ENCODE measurements at regions not wholly inside any gene's neighbourhood (a gene's known extent, or its start where the extent isn't known, plus 50 kb on each side); places are given as distances from the start of the nearest gene placed in this dataset.
A peak's percentile ranks its signal among the peaks of the same experiment; 100 is the strongest.

DNA sequence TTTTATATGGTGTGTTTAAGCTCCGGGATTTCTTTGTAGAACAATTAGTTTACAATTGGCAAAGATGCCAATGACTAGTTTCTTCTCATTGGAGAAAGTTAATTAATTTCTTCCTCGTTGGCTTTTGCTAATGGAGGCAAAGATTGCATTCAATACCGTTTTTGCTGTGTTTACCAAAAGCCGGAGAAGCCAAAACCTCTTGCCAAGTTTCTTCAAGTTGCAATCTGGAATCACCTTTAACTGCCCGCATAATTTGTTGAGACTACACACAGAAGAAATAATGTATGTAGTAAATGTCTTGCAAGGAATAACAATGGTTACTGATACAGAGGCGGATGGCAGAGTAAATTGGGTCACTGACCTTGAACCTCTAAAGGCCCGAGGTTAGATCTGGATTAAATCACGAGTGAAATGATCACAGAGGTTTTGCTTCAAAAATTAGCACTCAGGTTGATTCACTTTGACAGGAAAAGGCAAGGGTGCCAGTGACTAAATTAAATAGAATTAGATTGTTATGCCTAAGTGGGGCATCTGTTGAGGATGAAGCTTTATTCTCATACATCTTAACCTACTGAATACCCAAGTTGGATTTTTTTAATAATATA is 732.1 kb upstream of the NR2F2 start:
- H3K4me3 Mint-ChIP-seq: no peak overlapping the region
- H3K27ac Mint-ChIP-seq: no peak overlapping the region
- H3K36me3 Mint-ChIP-seq (ENCODE audit: low read depth): no peaks in the 10 kb centered on the region
- no peak for DNase-seq
- no peaks in the 10 kb centered on the region for H3K4me1 Mint-ChIP-seq (ENCODE audit: low read depth)
- no peaks in the 10 kb centered on the region for H3K9me3 Mint-ChIP-seq
- H3K27me3 Mint-ChIP-seq: peaks cover 9% of the 10 kb centered on the region

DNA sequence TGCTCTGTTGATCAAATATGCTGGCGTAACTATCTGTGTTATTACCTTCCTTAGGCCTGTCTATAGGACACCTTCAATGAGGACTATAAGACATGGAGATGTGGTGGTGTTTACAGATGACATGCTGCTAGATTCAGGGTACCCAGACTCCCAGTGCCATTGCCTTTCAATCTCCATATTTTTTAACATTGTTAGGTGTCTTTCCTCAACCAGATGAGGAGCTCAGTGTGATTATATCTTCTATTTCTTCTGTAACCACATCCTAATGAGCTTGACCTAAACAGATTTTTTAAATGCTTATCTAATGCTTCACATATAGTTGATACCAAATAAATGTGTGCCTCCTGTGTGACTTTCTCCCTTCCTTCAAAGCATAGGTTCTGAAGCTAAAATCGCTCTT is 730.1 kb upstream of the NR2F2 start:
- no peaks in the 10 kb centered on the region for H3K4me1 Mint-ChIP-seq (ENCODE audit: low read depth)
- H3K9me3 Mint-ChIP-seq: no peaks in the 10 kb centered on the region
- no peak overlapping the region for H3K4me3 Mint-ChIP-seq
- H3K36me3 Mint-ChIP-seq (ENCODE audit: low read depth): no peaks in the 10 kb centered on the region
- DNase-seq: no peak
- H3K27me3 Mint-ChIP-seq: peaks cover 8% of the 10 kb centered on the region
- no peak overlapping the region for H3K27ac Mint-ChIP-seq

DNA sequence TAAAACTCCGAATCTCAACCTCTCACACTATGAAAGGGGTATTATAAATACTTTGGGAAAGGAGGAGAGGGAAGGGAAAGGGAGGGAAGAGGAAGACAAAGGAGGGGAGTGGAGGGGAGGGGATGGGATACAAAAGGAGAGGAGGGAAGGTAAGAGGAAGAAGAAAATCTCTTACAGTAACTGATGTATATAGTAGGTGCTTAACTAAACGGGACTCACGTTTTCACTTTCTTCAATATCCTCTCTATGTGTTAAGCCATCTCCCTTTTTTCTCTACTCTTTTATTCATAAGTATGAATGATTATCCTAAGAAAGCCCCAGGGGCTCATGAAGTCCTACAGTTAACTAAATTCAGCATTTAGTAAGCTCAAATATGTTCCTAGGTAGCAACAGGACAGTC is 729.6 kb upstream of the NR2F2 start:
- Mint-ChIP-seq H3K27ac (no peak overlapping the region), H3K36me3 (ENCODE audit: low read depth) (no peaks in the 10 kb centered on the region), H3K4me1 (ENCODE audit: low read depth) (no peaks in the 10 kb centered on the region), H3K27me3 (peaks cover 3% of the 10 kb centered on the region), H3K4me3 (no peak overlapping the region), H3K9me3 (no peaks in the 10 kb centered on the region)
- DNase-seq: no peak

- no peaks in the 10 kb centered on the region for H3K4me1 Mint-ChIP-seq (ENCODE audit: low read depth)
These were observed 729.0 kb upstream of the NR2F2 start for GRCh38 chr15:95601525-95601924.

GRCh38 chr15:95603802-95604201 is 726.7 kb upstream of the NR2F2 start:
- Mint-ChIP-seq H3K9me3 (no peaks in the 10 kb centered on the region), H3K27ac (no peak overlapping the region), H3K4me3 (no peak overlapping the region), H3K4me1 (ENCODE audit: low read depth) (no peaks in the 10 kb centered on the region), H3K27me3 (peaks cover 3% of the 10 kb centered on the region), H3K36me3 (ENCODE audit: low read depth) (no peaks in the 10 kb centered on the region)
- no peak for DNase-seq

More at GRCh38 chr15:95601525-95601924, 729.0 kb upstream of the NR2F2 start:
- Mint-ChIP-seq H3K9me3 (no peaks in the 10 kb centered on the region), H3K27me3 (peaks cover 3% of the 10 kb centered on the region), H3K36me3 (ENCODE audit: low read depth) (no peaks in the 10 kb centered on the region), H3K27ac (no peak overlapping the region), H3K4me3 (no peak overlapping the region)
- DNase-seq: no peak

- no peaks in the 10 kb centered on the region for H3K36me3 Mint-ChIP-seq (ENCODE audit: low read depth)
- DNase-seq: no peak
- H3K27ac Mint-ChIP-seq: no peak overlapping the region
- no peaks in the 10 kb centered on the region for H3K9me3 Mint-ChIP-seq
- H3K4me3 Mint-ChIP-seq: no peak overlapping the region
- no peaks in the 10 kb centered on the region for H3K4me1 Mint-ChIP-seq (ENCODE audit: low read depth)
- H3K27me3 Mint-ChIP-seq: peaks cover 3% of the 10 kb centered on the region
These were observed 725.9 kb upstream of the NR2F2 start for GRCh38 chr15:95604634-95605036.

- Mint-ChIP-seq H3K9me3 (no peaks in the 10 kb centered on the region), H3K4me1 (ENCODE audit: low read depth) (no peaks in the 10 kb centered on the region), H3K27ac (no peak overlapping the region), H3K36me3 (ENCODE audit: low read depth) (no peaks in the 10 kb centered on the region), H3K27me3 (peaks cover 3% of the 10 kb centered on the region), H3K4me3 (no peak overlapping the region)
- DNase-seq: no peak
These were observed 725.4 kb upstream of the NR2F2 start for GRCh38 chr15:95605098-95605497.

DNA sequence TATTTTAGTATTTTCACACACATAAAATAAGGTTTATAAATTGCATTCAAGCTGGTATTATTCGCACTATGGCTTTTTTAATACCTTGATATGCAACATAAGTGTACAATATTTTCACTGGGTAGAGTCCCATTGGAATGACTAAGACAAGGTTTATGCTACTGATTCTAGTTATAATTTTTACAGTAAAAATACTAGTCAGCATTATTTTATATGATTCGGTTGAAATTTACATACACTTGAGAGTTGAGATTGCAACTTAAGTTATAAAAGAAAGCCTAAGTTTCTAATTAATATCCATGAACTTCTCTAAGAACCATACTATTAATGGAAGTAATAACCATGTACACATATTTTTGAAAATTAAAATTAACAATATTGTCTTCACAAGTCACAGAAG is 723.9 kb upstream of the NR2F2 start:
- peaks cover 3% of the 10 kb centered on the region for H3K27me3 Mint-ChIP-seq
- no peaks in the 10 kb centered on the region for H3K4me1 Mint-ChIP-seq (ENCODE audit: low read depth)
- no peak for DNase-seq
- no peak overlapping the region for H3K27ac Mint-ChIP-seq
- H3K36me3 Mint-ChIP-seq (ENCODE audit: low read depth): no peaks in the 10 kb centered on the region
- H3K9me3 Mint-ChIP-seq: no peaks in the 10 kb centered on the region
- no peak overlapping the region for H3K4me3 Mint-ChIP-seq

DNA sequence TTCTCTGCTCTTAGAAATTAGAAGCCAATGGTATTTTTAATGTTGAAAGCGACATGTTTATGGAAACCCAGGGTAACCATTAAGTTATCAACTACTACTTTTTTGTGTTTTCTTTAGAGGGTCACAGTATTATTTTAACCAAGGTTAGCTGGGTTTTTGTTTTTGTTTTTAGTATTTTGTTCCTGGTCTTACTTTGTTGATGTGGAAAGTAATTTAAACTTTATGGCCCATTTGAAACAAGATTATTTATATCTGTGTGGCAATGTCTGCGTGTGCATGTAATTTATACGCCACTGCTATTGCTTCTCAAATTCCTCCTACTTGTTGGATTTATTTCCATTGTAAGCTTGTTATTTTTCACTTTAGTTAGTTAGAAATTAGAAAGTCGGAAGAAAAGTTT is 722.1 kb upstream of the NR2F2 start:
- no peak overlapping the region for H3K27ac Mint-ChIP-seq
- no peaks in the 10 kb centered on the region for H3K9me3 Mint-ChIP-seq
- DNase-seq: no peak
- no peak overlapping the region for H3K4me3 Mint-ChIP-seq
- H3K4me1 Mint-ChIP-seq (ENCODE audit: low read depth): no peaks in the 10 kb centered on the region
- H3K36me3 Mint-ChIP-seq (ENCODE audit: low read depth): no peaks in the 10 kb centered on the region
- H3K27me3 Mint-ChIP-seq: no peaks in the 10 kb centered on the region

- Mint-ChIP-seq H3K27ac (no peak overlapping the region), H3K4me3 (no peak overlapping the region), H3K4me1 (ENCODE audit: low read depth) (no peaks in the 10 kb centered on the region), H3K9me3 (no peaks in the 10 kb centered on the region), H3K27me3 (no peaks in the 10 kb centered on the region), H3K36me3 (ENCODE audit: low read depth) (no peaks in the 10 kb centered on the region)
- no peak for DNase-seq
These were observed 721.4 kb upstream of the NR2F2 start for GRCh38 chr15:95609096-95609495.

GRCh38 chr15:95610945-95611344 is 719.6 kb upstream of the NR2F2 start:
- Mint-ChIP-seq H3K27ac (no peak overlapping the region), H3K9me3 (no peaks in the 10 kb centered on the region), H3K4me3 (no peak overlapping the region), H3K27me3 (no peaks in the 10 kb centered on the region), H3K4me1 (ENCODE audit: low read depth) (no peaks in the 10 kb centered on the region), H3K36me3 (ENCODE audit: low read depth) (no peaks in the 10 kb centered on the region)
- DNase-seq: no peak

- Mint-ChIP-seq H3K27me3 (peaks cover 3% of the 10 kb centered on the region), H3K36me3 (ENCODE audit: low read depth) (no peaks in the 10 kb centered on the region), H3K9me3 (no peaks in the 10 kb centered on the region), H3K4me1 (ENCODE audit: low read depth) (peaks cover 6% of the 10 kb centered on the region), H3K27ac (no peak overlapping the region), H3K4me3 (no peak overlapping the region)
- DNase-seq: no peak
These were observed 715.1 kb upstream of the NR2F2 start for GRCh38 chr15:95615436-95615835.

- H3K27ac Mint-ChIP-seq: no peak overlapping the region
- H3K4me3 Mint-ChIP-seq: no peak overlapping the region
These were observed 714.2 kb upstream of the NR2F2 start for GRCh38 chr15:95616306-95616705.

DNA sequence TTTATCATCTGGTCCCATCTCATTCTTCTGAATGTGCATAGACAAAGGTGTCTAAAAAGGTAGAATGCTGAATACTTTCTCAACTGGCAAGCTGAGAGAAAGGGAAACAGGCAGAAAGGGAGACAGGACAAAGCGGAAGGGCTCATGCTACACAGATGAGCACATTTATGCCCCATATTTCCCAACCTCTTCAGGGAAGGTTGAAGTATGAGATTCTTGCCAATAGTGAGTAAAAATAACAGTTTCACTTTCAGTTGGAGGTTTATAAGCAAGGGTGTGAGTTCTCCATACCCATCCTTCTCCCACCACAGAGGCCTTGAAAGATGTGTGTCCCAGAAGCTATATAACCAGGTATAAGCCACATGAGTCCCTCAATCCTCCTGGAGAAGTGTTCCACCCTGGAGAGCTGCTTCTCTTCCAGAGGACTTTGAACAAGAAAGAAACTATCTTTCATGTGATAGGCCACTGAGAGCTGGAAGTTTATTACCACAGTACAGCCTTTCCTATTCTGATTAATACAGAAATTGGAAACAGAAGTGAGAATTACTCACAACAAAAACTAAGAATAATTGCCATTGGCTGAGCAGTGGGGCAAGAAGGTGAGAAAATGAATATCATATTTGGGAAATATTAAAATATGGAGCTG is 709.4 kb upstream of the NR2F2 start:
- peaks cover 7% of the 10 kb centered on the region for H3K27me3 Mint-ChIP-seq
- H3K4me3 Mint-ChIP-seq: peak overlapping the region; percentile 6

More at GRCh38 chr15:95616306-95616705, 714.2 kb upstream of the NR2F2 start:
- Mint-ChIP-seq H3K4me1 (ENCODE audit: low read depth) (peaks cover 14% of the 10 kb centered on the region), H3K27me3 (peaks cover 3% of the 10 kb centered on the region), H3K36me3 (ENCODE audit: low read depth) (no peaks in the 10 kb centered on the region), H3K9me3 (peaks cover 3% of the 10 kb centered on the region)
- no peak for DNase-seq

DNA sequence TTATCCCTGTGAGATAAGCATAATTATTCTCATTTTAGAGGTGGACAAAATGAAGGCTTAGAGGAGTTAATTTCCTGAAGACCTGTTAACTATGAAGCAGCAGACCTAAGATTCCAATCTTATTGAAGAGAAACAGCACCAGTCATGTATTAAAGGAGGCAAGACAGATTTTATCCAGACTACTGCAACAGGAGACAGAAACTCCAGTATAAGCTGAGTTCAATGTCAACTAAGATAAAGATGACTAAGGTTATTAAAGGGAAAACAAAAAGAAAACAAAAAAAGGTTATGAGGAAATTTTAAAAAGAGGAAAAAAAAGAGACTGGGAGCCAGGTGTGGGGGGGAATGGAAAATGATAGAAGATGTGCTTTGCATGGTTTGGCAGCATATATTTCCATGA is 707.7 kb upstream of the NR2F2 start:
- H3K27ac Mint-ChIP-seq: no peak overlapping the region
- H3K36me3 Mint-ChIP-seq (ENCODE audit: low read depth): peaks cover 2% of the 10 kb centered on the region
- peaks cover 20% of the 10 kb centered on the region for H3K4me1 Mint-ChIP-seq (ENCODE audit: low read depth)
- DNase-seq: no peak
- peaks cover 17% of the 10 kb centered on the region for H3K27me3 Mint-ChIP-seq
- H3K9me3 Mint-ChIP-seq: peaks cover 16% of the 10 kb centered on the region
- H3K4me3 Mint-ChIP-seq: no peak overlapping the region

More for the DNA sequence above, 709.4 kb upstream of the NR2F2 start:
- Mint-ChIP-seq H3K9me3 (peaks cover 16% of the 10 kb centered on the region), H3K36me3 (ENCODE audit: low read depth) (peaks cover 2% of the 10 kb centered on the region), H3K4me1 (ENCODE audit: low read depth) (peaks cover 20% of the 10 kb centered on the region), H3K27ac (peak overlapping the region; percentile 91)
- no peak for DNase-seq
